GM19438 (cell line): ENCODE measurements at regions not wholly inside any gene's neighbourhood (a gene's known extent, or its start where the extent isn't known, plus 50 kb on each side); places are given as distances from the start of the nearest gene placed in this dataset.
"Not testable (repeated sequence)": the region's sequence is repeated elsewhere in the genome, so short reads cannot be mapped to it uniquely, and the experiment has no call there.

ENCODE experiments used
- ATAC-seq: cut with Tn5 transposase; IDR thresholded peaks from one replicate; pipeline ENCODE4 v1.9.1; 2021; ENCODE audit warnings: low read depth; ENCODE audit not compliant: unreplicated experiment

DNA sequence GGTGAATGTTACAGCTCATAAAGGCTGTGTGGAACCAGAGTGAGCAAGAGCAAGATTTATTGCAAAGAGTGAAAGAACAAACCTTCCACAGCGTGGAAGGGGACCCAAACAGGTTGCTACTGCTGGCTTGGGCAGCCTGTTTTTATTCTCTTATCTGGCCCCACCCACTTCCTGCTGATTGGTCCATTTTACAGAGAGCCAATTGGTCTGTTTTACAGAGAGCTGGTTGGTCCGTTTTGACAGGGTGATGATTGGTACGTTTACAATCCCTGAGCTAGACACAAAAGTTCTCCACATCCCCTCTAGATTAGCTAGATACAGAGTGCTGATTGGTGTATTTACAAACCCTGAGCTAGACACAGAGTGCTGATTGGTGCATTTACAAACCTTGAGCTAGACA lies 74.4 kb upstream of the TBC1D5 start:
- ATAC-seq, result not testable (repeated sequence)

DNA sequence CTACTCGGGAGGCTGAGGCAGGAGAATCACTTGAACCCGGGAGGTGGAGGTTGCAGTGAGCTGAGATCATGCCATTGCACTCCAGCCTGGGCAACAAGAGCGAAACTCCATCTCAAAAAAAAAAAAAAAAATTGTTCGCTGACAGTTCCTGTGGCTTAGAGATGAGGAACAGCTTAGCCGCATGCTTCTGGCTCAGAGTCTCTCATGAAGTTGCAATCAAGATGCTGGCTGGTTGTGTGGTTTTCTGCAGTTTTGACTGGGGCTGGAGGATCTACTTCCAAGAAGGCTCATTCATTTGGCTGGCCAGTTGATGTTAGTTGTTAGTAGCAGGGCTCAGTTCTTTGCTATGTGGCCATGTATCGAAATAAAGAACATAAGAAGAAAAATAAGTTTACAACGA lies 69.9 kb upstream of the TBC1D5 start:
- not testable (repeated sequence) for ATAC-seq

DNA sequence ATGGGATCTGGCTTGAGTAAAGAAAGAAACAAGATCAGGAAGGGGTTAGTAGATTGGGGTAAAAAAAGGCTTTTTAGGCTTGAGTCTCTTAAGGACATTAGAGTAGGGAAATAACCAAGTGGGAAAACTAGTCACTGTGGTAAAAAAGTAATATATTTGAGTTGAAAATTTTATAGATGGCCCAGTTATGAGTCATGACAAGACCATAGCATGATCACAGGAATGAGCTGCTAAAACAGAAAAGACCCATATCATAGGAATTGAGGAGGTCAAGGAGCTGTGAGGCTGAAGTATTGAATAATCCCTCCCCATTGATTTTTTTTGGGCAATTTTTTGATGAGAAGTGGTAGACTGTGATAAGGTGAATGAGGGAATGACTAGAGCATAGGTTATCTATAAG lies 69.2 kb upstream of the TBC1D5 start:
- ATAC-seq, result no peak

DNA sequence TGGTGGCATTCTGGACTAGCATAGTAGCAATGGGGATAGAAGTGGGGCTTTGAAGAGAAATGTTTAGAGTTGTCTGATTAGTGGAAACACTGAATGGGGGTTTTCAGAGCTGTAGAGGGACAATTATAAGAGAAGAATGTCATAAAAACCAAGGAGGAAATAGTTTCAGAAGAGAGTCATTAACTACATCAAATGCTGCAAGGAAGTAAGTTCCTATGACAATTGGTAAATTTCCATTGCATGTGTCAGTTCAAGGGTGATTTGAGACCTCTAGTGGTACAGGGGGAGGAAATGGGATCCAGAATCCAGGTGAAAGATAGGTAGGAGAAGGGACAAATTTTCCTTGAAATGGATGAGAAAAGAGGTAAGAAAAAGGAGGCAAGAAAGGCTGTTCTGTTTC lies 68.3 kb upstream of the TBC1D5 start:
- ATAC-seq, result no peak

DNA sequence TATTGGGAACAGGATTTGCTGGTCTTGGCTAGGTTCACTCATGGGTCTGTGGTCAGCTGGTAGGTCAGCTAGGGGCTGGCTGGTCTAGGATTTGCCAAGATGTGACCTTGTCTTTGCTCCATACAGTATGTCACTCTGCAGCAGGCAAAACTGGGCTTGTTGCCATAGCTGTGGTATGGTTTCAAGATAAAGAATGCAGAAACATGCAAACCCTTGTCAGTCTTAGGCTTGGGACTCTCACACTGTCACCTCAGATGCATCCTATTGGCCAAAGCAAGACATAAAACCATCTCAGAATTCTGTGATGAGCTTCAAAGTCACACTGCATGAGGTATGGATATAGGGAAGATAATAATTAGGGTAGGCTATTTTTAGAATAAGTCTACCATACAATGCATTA lies 66.6 kb upstream of the TBC1D5 start:
- ATAC-seq, result no peak

DNA sequence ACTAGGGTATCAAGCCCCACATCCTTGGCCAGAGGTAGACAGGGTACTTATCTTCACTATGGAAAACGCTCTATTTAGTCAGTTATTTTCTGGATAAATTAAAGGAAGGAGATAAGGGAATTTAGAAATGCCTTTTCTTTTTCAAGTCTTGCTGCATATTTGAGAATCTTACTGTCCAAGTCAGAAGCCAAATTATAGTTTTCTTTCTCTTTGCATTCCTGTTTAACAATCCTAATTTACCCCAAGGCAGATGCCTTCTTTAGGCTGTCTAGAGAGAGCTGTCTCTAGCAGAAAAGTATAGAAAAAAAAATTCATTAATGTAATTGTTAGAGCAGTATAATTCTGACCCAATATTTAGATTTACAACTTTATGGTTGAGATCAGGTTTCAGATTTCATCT lies 64.4 kb upstream of the TBC1D5 start:
- ATAC-seq, result no peak

DNA sequence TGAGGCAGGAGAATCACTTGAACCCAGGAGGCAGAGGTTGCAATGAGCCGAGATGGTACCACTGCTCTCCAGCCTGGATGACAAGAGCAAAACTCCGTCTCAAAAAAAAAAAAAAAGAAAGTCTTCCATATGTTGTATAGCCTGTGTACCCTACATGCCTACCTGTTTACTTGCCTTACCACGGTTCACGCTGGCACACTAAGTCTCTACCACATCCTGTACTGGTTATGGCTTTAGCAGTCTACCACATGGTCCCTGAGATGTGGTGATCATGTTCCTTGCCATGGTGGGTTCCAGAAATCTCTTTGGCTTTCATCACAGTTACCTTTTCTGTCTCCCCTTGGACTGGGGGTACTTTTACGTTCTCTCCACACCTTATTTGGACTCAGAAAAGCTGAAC lies 63.8 kb upstream of the TBC1D5 start:
- no peak for ATAC-seq

DNA sequence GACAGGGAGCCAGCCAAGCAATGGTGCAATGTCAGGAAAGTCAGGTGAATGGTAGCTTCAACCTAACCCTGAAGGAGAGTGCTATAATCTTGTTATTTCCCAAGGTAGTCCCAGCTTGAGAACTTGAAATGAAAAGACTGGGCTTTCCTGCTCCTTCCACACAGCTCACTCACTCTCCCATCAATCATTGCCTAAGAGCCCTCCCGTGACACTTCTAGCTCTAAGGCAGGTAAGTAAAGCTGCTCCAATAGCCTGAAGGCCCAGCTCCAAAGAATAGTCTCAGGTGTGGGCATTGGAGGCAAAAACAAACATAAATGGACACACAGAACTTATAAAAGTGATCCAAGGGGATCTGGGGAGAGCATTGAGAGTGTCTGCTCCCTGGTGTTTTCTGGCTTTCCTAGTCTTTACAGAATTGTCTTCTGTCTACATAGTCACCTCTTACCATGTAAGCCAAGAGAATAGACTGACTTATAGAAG lies 63.1 kb upstream of the TBC1D5 start:
- ATAC-seq, result no peak

DNA sequence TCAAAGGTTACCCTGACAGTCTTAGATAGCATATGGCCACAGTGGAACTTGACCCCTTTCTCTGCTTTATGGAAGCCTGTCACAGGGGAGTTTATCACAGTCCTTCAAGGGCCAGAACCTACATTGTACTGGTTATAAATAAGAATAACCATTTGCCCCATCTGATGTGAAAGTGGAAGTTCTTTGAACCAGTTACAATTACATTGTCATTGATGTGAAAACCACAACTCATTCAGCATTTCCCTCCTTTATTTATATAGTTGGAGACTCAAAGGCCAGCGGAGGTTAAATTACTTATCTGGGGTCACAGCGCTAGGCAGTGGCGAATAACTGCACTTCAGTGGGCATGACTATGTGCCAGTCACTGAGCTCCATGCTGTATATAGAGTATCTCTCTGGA lies 60.5 kb upstream of the TBC1D5 start:
- no peak for ATAC-seq

DNA sequence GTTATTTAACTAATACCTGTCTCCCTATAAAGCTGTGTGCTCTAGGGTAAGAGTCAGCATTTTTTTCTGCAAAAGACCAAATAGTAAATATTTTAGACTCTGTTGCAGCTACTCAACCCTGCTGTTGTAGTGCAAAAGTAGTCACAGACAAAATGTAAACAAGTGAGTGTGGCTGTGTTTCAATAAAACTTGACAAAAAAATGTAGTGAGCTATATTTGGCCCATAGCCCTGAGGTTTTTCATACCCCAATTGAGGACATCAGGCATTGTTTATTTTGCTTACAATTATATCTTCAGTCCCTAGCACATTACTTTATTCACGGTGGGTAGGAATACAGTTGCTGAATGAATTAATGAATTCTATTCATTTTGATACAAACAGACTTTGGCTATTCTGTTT lies 58.7 kb upstream of the TBC1D5 start:
- no peak for ATAC-seq

DNA sequence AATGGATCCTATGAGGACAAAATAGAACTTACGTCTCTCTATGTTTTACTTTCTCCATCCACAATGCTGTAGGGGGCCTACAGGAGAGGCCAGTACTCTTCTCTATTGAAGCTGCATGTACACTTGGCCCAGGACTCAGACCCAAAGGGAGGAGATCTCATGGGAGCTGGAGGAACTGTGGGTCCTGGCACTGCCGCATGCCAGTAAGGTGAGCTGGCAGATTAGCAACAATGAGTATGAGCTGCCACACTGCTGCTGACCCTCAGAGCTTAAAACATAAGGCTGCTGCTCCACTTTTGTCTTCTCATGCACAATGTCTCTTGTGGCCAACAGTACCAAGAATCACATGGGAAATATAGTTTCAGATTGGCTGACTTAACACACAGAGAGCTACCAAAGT lies 57.8 kb upstream of the TBC1D5 start:
- ATAC-seq, result no peak

DNA sequence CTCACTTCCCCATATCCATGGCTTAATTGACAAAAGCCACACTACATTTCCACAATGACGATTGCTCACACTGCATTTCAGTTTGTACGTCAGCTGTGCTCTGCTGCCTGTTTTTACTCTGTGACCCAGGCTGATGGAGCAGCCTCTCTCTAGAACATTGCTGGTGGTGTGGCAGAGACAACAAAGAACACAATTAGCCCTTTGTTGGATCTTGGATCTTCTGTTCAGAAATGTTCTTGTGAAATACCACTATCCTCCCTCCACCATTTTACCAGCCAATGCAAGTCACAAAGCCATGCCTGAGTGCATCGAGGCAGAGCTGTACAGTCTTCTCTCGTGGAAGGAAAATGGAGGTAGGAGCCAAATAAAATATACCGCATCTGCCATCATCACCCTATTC lies 56.9 kb upstream of the TBC1D5 start:
- no peak for ATAC-seq

DNA sequence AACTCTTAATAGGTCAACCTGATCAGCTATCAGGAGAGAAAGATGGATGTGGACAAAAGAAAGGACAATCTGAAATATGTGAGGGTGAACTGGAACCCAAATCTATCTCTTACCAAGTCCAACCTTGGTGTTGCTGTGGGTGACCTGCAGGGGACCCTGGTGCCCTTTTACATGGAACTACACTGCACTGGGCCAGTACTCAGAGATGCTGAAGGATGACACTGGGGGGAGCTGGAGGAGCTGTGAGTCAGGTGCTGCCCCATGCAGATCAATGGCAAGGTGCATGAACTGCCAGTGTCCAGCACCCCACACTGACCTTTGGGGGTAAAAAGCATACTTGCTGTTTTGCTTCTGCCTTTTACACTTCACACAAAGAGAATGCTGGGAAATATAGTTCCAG lies 55.6 kb upstream of the TBC1D5 start:
- no peak for ATAC-seq

DNA sequence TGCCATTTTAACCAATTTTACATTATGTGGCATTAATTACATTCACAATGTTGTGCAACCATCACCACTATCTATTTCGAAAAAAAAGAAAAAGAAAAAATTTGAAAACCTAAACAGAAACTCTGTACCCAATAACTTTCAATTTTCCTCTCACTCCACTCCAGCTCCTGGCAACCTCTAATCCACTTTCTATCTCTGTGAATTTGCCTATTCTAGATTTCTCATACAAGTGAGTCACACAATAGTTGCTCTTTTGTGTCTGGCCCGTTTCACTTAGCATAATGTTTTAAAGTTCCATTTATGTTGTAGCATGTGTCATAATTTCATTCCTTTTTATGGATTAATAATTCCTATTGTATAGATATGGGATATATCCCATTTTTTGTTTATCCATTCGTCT lies 53.3 kb upstream of the TBC1D5 start:
- no peak for ATAC-seq

DNA sequence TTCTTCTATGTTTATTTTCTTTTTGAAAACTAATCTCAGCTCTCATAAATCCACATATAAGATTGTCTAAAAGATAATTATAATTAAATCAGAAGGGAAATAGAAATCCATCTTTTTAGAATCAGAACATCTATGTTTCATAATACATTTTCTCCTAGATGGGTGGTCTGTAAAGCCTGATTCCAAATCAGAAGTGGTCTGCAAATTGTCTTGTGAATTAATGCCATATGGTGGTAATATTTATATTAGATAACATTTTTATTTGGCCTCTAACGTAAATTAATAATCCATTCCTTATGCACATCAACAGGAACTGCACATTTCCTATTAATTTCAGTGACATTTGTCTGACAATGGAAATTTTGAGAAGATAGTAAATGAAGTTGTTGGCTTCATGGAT lies 52.8 kb upstream of the TBC1D5 start:
- ATAC-seq, result no peak

DNA sequence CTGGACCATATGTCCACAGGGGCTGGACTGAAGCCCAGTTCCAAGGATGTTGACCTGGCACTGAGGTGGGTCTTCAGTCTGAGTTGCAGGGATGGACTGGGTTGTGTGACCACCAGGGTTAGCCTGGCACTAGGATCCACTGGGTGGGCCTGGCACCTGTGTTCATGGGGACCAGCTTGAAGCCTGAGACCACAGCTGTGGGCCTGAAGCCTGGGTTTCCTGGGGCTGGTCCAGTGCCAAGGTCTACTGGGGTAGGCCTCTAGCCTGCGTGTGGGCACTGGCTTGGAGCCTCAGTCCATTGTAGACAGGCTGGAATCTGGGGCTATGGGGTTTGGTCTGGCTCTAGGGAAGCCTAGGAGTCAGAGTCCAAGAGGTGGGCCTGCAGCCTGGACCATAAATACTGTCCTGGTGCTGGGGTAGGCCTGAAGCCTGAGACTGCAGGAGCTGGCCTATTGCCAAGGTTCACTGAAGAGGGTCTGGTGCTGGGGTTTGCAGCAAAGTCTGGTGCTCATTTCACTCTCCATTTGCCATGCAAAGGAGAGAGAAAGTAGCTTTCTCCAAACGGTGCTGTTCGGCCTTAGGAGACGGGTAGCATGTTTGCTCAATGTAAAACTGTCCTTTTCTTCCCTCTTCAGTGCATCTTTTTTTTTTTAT lies 51.2 kb upstream of the TBC1D5 start:
- ATAC-seq, result no peak
